ENCODE measurements at regions not wholly inside any gene's neighbourhood (a gene's known extent, or its start where the extent isn't known, plus 50 kb on each side); places are given as distances from the start of the nearest gene placed in this dataset.
A peak's percentile ranks its signal among the peaks of the same experiment; 100 is the strongest.
"Not testable (repeated sequence)": the region's sequence is repeated elsewhere in the genome, so short reads cannot be mapped to it uniquely, and the experiment has no call there.

GRCh38 chr9:42239445-42240260 is 56.2 kb downstream of the SPATA31A6 start:
- not testable (repeated sequence) for H3K4me3 ChIP-seq (ENCODE audit: low read depth, low read length); DNase-seq (ENCODE audit: low read depth)

GRCh38 chr9:42240261-42240579 is 56.8 kb downstream of the SPATA31A6 start:
- not testable (repeated sequence) for H3K4me3 ChIP-seq (ENCODE audit: low read depth, low read length)
- peak; percentile 86 for DNase-seq (ENCODE audit: low read depth)

DNA sequence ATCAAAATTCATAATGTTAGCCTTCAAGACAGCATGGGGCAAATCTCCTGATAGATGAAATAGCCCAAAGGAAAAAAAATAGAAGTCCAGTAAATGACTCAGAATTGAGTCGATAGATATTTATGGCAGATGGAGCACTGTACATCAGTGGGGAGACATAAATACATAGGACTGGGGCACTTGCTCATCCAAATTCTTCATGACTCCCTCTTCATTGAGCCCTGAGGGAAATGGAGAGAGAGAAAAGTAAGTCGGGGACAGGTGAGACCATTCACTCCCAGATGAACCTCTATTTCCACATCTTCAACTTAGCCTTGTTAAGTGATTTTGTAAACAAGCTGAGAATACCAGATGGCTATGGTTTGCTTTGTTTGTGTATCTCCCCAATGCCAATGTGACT is 59.8 kb downstream of the SPATA31A6 start:
- not testable (repeated sequence) for H3K4me3 ChIP-seq (ENCODE audit: low read depth, low read length); DNase-seq (ENCODE audit: low read depth)

DNA sequence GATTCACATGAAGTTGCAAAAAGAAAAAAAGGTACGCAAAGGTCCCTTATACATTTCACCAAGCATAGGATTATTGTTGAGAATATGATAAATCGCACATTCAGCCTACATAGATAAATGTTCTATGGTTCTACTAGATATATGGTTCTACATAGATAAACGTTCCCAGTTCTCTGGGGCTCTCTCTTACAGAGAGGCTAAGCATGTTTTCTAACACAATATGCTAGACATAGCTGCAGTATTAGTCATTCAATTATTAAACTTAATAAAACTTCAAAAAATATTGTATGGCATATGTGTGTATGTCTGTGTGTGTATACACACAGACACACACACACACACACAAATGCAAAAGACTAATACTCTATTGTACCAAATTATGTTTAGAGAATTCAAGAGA is 60.4 kb downstream of the SPATA31A6 start:
- not testable (repeated sequence) for H3K4me3 ChIP-seq (ENCODE audit: low read depth, low read length)
- peak; percentile 29 for DNase-seq (ENCODE audit: low read depth)

DNA sequence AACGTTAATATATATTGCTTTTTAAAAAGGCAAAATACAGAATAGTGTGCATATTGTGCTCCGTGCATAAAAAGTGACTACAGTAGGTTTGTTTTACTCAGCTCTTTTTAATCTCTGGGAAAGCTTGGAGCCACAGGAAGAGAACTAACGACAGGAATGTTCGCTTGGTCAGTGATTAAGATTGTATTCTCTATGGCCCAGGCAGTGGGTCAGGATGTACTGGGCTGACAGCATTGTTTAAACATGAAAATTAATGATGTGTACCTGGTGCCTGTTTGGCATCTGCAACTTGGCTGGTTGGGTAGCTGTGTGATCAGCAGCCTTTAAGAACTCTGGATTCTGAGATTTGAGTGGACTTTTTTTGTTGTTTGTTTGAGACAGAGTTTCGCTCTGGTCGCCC is 85.3 kb downstream of the SPATA31A6 start:
- H3K4me3 ChIP-seq (ENCODE audit: low read depth, low read length); DNase-seq (ENCODE audit: low read depth): not testable (repeated sequence)

DNA sequence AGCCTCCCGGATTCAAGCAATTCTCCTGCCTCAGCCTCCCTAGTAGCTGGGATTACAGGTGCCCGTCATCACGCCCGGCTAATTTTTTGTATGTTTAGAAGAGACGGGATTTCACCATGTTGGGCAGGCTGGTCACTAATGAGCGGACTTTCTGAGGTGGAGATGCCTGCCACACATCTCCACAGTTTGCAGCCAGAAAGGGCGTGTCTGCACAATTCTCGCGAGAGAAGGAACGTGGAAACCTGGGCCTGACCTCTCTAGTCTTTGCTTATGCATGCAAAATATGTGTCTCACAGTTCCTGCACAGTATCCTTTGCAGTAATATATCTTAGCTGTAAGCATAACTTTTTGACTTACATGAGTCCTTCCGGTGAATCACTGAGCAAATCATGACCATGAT is 85.7 kb downstream of the SPATA31A6 start:
- H3K4me3 ChIP-seq (ENCODE audit: low read depth, low read length); DNase-seq (ENCODE audit: low read depth): not testable (repeated sequence)

DNA sequence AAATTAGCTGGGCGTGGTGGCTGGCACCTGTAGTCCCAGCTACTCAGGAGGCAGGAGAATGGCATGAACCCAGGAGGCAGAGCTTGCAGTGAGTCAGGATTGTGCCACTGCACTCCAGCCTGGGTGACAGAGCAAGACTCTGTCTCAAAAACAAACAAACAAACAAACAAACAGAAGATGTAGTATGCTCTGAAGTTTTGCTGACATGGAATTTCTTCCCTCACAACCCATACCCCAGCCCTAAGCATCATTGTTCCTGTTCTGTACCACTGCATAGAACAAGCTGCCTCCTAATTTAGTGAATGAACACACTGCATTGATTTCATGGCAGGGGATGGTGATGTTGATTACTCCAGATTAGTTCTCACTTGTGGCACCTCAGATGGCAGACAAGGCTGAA is 89.7 kb downstream of the SPATA31A6 start:
- H3K4me3 ChIP-seq (ENCODE audit: low read depth, low read length); DNase-seq (ENCODE audit: low read depth): not testable (repeated sequence)

- DNase-seq (ENCODE audit: low read depth) = no peak
- TF ChIP-seq, protein P1, sequence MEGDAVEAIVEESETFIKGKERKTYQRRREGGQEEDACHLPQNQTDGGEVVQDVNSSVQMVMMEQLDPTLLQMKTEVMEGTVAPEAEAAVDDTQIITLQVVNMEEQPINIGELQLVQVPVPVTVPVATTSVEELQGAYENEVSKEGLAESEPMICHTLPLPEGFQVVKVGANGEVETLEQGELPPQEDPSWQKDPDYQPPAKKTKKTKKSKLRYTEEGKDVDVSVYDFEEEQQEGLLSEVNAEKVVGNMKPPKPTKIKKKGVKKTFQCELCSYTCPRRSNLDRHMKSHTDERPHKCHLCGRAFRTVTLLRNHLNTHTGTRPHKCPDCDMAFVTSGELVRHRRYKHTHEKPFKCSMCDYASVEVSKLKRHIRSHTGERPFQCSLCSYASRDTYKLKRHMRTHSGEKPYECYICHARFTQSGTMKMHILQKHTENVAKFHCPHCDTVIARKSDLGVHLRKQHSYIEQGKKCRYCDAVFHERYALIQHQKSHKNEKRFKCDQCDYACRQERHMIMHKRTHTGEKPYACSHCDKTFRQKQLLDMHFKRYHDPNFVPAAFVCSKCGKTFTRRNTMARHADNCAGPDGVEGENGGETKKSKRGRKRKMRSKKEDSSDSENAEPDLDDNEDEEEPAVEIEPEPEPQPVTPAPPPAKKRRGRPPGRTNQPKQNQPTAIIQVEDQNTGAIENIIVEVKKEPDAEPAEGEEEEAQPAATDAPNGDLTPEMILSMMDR (conservative IDR thresholded peaks at IDR 0.05; ENCODE audit: low read depth, low read length) = no peak
- H3K4me3 ChIP-seq (ENCODE audit: low read depth, low read length) = no peak overlapping the region
Observed at GRCh38 chr9:42275141-42275540, 91.7 kb downstream of the SPATA31A6 start.

DNA sequence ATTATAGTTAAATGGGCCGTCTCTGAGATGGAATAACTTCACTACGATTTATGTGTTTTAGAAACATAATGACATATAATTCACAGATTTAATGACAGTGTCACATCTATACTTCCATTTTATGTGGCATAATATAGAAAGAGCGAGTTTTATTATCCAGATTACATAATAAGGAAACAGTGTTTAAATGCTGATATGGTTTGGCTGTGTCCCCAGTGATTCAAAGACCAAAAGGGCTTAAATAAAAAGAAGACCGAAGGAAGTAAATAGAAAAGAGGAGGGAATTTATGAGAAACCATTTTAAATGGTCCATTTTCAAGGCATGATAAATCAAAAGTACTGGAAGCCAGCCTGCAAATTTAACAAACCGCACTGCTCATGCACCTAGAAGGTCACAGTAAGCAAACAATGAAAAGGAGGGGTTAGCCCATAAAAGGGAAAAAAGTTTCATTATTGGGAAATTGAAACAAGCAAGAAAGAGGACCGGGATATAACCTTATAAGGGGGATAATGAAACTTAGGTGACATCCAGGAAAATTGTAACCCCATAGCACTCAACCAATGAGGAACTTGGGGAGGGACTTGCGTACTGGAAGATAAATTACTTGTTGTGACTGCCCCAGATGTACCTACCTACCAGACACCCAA is 99.2 kb downstream of the SPATA31A6 start:
- DNase-seq (ENCODE audit: low read depth); H3K4me3 ChIP-seq (ENCODE audit: low read depth, low read length): not testable (repeated sequence)

- H3K4me3 ChIP-seq (ENCODE audit: low read depth, low read length) = not testable (repeated sequence)
Observed at GRCh38 chr9:42283179-42283543, 99.7 kb downstream of the SPATA31A6 start.

DNA sequence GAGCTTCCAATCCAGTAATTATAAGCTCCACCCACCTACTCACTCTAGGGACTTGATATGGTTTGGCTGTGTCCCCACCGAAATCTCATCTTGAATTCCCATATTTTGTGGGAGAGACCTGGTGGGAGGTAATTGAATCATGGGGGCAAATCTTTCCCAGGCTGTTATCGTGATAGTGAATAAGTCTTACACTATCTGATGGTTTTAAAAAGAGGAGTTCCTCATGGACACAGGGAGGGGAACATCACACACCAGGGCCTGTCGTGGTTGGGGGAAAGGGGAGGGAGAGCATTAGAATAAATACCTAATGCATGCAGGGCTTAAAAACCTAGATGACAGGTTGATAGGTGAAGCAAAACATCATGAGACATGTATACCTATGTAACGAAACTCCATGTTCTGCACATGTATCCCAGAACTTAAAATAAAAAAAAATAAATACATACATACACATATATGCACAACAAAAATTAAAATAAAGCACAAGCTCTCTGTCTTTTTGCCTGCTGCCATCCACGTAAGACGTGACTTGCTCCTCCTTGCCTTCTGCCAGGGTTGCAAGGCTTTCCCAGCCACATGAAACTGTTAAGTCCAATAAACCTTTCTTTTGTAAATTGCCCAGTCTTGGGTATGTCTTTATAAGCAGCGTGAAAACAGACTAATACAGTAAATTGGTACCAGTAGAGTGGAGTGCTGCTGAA is 102.8 kb downstream of the SPATA31A6 start:
- not testable (repeated sequence) for H3K4me3 ChIP-seq (ENCODE audit: low read depth, low read length); DNase-seq (ENCODE audit: low read depth)

More at GRCh38 chr9:42283179-42283543, 99.7 kb downstream of the SPATA31A6 start:
- not testable (repeated sequence) for DNase-seq (ENCODE audit: low read depth)

DNA sequence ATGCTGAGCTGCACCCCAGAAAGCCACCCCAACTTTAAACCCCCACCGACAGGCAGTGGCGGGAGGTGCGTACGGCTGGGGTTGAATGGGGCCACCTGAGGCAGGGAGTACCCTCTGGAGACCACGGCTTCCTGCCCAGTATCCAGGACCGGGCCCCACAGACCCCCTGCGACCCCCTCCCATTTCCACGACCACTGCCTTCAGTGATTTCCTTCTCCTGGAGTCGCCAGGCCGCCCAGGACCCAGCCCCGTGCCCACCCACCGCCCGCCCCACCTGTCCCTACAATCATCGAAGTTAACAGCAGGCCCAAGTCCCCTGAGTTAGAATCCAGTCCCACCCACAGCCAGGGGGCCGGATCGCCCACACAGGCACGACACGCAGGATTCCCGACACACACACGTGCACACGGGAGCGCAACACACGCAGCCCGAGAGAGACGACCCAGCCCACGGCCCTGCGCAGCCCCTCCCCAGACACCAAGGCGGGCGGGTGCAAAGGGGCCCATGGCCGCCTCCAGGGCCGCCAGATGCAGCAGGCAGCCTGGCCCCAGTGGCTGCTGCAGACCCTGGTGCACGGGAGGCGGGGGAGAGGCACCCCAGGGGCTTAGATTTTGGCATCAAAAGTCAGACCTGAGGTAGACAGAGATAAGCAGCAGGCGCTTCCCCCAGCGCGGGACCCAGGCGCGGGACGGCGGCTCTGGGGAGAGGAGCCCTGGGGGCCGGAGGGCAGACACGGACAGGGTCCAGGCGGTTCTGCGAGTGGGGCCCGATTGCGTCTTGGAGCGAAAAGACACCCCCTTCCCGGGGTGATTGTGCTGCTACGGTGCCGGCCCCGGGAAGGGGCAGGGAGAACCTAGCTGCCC is 104.8 kb downstream of the SPATA31A6 start:
- peak overlapping the region; percentile 32 for H3K4me3 ChIP-seq (ENCODE audit: low read depth, low read length)
- not testable (repeated sequence) for DNase-seq (ENCODE audit: low read depth)

DNA sequence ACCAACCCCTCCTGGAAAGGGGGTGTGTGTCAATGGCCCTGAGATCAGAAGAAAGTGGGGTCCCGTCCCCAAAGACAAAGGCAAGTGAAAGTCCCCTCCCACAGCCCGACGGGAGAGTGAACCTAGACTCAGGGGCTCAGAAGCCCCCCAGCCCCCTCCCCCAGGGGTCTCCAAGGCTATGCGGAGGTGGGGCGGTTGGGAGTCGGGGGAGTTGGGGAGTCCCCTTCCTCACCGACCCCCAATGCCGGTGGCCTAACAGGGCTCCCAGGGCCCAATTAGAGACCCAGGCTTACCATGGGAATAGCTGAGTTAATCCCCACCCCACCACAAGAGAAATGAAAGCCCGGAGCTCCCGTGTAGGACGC is 105.4 kb downstream of the SPATA31A6 start:
- not testable (repeated sequence) for DNase-seq (ENCODE audit: low read depth)
- H3K4me3 ChIP-seq (ENCODE audit: low read depth, low read length) = peak overlapping the region; percentile 32

- not testable (repeated sequence) for DNase-seq (ENCODE audit: low read depth); H3K4me3 ChIP-seq (ENCODE audit: low read depth, low read length)
Observed at GRCh38 chr9:42300124-42300523, 116.7 kb downstream of the SPATA31A6 start.

DNA sequence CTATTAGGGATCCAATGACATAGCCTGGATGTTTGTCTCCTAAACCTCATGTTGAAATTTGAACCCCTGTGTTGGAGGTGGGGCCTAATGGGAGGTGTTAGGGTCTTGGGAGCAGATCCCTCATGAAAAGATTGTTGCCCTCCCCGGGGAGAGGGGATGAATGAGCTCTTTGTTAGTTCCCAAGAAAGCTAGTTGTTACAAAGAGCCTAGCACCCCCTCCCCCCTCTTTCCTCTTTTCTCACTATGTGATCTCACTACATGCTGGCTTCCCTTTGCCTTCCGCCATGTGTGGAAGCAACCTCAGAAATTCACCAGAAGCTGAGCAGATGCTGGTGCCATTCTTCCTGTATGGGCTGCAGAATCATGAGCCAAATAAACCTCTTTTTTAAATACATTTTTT is 123.2 kb downstream of the SPATA31A6 start:
- not testable (repeated sequence) for H3K4me3 ChIP-seq (ENCODE audit: low read depth, low read length); DNase-seq (ENCODE audit: low read depth)

GRCh38 chr9:42307449-42307848 is 124.0 kb downstream of the SPATA31A6 start:
- DNase-seq (ENCODE audit: low read depth); H3K4me3 ChIP-seq (ENCODE audit: low read depth, low read length): not testable (repeated sequence)

DNA sequence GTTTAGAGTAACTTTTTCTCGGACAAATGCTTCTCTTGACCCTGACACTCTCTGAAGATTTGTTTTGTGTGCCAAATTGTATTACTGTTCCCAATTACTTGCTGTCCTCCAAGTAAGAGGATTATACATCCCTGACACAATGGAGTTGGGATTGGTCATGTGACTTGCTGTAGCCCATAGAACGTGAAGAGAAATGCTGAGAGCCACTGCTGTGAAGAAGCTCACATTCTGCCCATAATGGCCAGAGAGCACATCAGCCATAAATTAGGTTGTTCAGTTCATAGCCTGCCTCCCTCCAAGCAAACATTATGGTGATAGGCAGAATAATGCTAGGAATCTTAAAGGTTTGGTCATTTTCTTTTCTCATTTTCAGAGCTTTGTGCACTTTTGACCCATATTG is 127.5 kb downstream of the SPATA31A6 start:
- not testable (repeated sequence) for DNase-seq (ENCODE audit: low read depth); H3K4me3 ChIP-seq (ENCODE audit: low read depth, low read length)

DNA sequence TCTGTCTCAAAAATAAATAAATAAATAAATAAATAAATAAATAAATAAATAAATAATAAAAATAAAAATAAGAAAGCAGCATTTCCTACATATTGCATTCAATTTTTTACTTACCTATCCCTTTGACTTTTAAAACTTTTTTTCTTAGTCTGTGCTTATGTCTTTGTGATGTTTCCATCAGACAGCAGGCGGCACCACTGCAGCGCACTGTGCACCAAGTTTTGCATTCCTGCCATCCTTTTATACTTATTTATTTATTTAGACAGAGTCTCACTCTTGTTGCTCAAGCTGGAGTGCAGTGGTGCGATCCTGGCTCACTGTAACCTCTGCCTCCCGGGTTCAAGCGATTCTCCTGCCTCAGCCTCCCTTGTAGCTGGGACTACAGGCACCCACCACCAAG is 132.6 kb downstream of the SPATA31A6 start:
- DNase-seq (ENCODE audit: low read depth); H3K4me3 ChIP-seq (ENCODE audit: low read depth, low read length): not testable (repeated sequence)

Data from choroid plexus epithelial cell (primary cell).